ENCODE measurements at regions not wholly inside any gene's neighbourhood (a gene's known extent, or its start where the extent isn't known, plus 50 kb on each side); places are given as distances from the start of the nearest gene placed in this dataset.

DNA sequence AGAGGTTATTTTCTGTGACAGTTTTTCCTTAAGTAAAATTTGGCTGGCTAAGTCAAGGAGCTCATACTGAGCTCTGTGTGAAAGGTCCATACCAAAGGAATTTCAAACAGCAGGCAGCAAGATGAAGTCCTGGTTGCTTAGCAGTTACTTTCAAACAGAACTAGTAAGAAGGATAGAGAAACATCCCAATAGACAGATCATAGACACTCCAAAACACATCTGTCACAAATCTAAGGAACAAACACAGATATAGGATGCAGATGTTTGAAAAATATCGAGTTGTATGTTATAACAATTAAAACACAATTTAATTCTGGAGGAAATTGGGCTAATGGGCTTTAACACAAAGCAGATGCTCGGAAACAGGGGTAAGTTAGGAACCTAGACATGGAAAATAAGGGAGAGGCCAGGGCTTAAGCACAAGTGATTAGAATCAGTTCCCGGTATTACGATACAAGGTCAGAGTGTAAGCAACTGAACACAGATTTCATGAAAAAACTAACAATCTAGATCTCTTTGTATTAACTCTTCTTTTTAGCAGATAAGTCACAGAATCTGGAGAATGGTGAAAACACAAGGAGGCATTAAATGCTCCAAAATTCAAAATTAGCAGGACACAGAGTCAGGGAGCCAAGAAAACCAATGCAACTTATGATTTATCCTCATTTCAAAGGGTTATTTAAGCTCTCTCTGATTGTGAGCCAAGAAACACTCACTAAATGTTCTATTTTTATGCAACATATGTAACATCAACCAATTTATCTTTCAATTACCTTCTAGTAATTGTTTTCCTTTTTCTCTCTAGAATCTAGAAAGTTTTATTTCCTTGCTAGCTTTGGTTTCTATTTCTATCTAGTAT lies 1992.9 kb upstream of the PCDH20 start:
- WGBS (ENCODE audit: low lambda C conversion rate, missing lambda C conversion rate): 52% methylated on average over 4 of the region's 4 CpGs
- no peak for TF ChIP-seq EZH2phosphoT487 (IDR thresholded peaks at IDR 0.05; ENCODE audit: low read depth, severe bottlenecking, unreplicated experiment)

DNA sequence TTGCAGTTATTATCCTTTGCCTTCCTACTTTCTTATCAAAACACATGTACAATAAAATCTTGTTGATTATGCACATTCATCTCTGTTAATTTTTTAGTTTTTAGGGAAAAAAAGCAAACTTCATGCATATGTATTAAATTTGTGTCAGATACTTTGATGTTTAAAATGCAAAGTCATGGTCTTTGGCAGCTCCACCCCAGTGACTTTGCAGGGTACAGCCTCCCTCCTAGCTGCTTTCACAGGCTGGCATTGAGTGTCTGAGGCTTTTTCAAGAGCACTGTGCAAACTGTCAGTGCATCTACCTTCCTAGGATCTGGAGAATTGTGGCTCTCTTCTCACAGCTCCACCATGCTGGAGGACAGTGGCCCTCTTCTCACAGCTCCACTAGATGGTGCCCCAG lies 1988.1 kb upstream of the PCDH20 start:
- Histone ChIP-seq H3K27me3 (no peaks in the 10 kb centered on the region), H3K79me2 (no peaks in the 10 kb centered on the region), H3K4me3 (no peak overlapping the region), H2AFZ (no peak overlapping the region), H3K4me1 (ENCODE audit: insufficient read depth) (no peaks in the 10 kb centered on the region), H3K4me2 (no peak overlapping the region), H3K9me3 (ENCODE audit: low read depth) (no peaks in the 10 kb centered on the region), H3K27ac (no peak overlapping the region), H3K9me2 (replicated peaks; ENCODE audit: insufficient read depth) (no peaks in the 10 kb centered on the region), H3K36me3 (replicated peaks; ENCODE audit: insufficient read depth, low read depth) (no peaks in the 10 kb centered on the region), H4K20me1 (ENCODE audit: insufficient read depth, poor library complexity, severe bottlenecking) (no peaks in the 10 kb centered on the region)
- TF ChIP-seq, protein P1, sequence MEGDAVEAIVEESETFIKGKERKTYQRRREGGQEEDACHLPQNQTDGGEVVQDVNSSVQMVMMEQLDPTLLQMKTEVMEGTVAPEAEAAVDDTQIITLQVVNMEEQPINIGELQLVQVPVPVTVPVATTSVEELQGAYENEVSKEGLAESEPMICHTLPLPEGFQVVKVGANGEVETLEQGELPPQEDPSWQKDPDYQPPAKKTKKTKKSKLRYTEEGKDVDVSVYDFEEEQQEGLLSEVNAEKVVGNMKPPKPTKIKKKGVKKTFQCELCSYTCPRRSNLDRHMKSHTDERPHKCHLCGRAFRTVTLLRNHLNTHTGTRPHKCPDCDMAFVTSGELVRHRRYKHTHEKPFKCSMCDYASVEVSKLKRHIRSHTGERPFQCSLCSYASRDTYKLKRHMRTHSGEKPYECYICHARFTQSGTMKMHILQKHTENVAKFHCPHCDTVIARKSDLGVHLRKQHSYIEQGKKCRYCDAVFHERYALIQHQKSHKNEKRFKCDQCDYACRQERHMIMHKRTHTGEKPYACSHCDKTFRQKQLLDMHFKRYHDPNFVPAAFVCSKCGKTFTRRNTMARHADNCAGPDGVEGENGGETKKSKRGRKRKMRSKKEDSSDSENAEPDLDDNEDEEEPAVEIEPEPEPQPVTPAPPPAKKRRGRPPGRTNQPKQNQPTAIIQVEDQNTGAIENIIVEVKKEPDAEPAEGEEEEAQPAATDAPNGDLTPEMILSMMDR (IDR thresholded peaks at IDR 0.05; ENCODE audit: poor library complexity): no peak
- TF ChIP-seq EZH2 (IDR thresholded peaks at IDR 0.05; ENCODE audit: borderline replicate concordance): no peak
- no peak for TF ChIP-seq EZH2phosphoT487 (IDR thresholded peaks at IDR 0.05; ENCODE audit: low read depth, severe bottlenecking, unreplicated experiment)
- no peak for DNase-seq (ENCODE audit: low spot score)

More for the DNA sequence above, 1992.9 kb upstream of the PCDH20 start:
- H4K20me1 ChIP-seq (ENCODE audit: insufficient read depth, poor library complexity, severe bottlenecking): no peaks in the 10 kb centered on the region
- no peaks in the 10 kb centered on the region for H3K79me2 ChIP-seq
- peak overlapping the region; percentile 35 for H3K4me2 ChIP-seq
- no peak for DNase-seq (ENCODE audit: low spot score)
- H3K9me3 ChIP-seq (ENCODE audit: low read depth): no peaks in the 10 kb centered on the region
- H3K4me1 ChIP-seq (ENCODE audit: insufficient read depth): no peaks in the 10 kb centered on the region
- H3K4me3 ChIP-seq: no peak overlapping the region
- H3K36me3 ChIP-seq (replicated peaks; ENCODE audit: insufficient read depth, low read depth): no peaks in the 10 kb centered on the region
- no peaks in the 10 kb centered on the region for H3K27me3 ChIP-seq
- no peak overlapping the region for H2AFZ ChIP-seq
- H3K9me2 ChIP-seq (replicated peaks; ENCODE audit: insufficient read depth): no peaks in the 10 kb centered on the region
- H3K27ac ChIP-seq: peak overlapping the region; percentile 5

DNA sequence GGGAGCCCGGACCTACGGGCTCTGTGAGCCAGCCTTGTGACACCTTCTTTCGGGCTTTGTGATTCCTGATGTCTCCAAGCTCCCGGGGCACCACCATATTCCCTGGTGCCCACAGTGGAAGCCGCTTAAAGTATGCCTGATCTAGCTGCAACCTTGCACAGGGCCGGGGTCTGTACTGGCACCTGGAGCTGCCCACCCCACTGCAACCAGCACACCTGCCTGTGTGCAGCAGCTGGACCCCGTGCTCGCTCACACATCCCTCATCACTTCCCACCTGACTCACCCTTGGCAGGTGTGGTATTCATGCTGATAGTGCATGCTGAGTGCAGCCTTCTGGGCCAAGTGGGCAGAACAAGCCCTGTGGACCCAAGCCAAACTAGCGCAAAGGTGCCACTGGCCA lies 1981.1 kb upstream of the PCDH20 start:
- Histone ChIP-seq H3K27ac (no peak overlapping the region), H3K9me2 (replicated peaks; ENCODE audit: insufficient read depth) (no peaks in the 10 kb centered on the region), H3K79me2 (no peaks in the 10 kb centered on the region), H3K27me3 (no peaks in the 10 kb centered on the region), H4K20me1 (ENCODE audit: insufficient read depth, poor library complexity, severe bottlenecking) (no peaks in the 10 kb centered on the region), H3K36me3 (replicated peaks; ENCODE audit: insufficient read depth, low read depth) (no peaks in the 10 kb centered on the region), H3K9me3 (ENCODE audit: low read depth) (no peaks in the 10 kb centered on the region), H3K4me3 (no peak overlapping the region), H3K4me1 (ENCODE audit: insufficient read depth) (no peaks in the 10 kb centered on the region), H2AFZ (no peak overlapping the region), H3K4me2 (no peak overlapping the region)
- no peak for DNase-seq (ENCODE audit: low spot score)
- 87% methylated on average over 9 of the region's 9 CpGs for WGBS (ENCODE audit: low lambda C conversion rate, missing lambda C conversion rate)
- TF ChIP-seq EZH2phosphoT487 (IDR thresholded peaks at IDR 0.05; ENCODE audit: low read depth, severe bottlenecking, unreplicated experiment): no peak
- no peak for TF ChIP-seq EZH2 (IDR thresholded peaks at IDR 0.05; ENCODE audit: borderline replicate concordance)

DNA sequence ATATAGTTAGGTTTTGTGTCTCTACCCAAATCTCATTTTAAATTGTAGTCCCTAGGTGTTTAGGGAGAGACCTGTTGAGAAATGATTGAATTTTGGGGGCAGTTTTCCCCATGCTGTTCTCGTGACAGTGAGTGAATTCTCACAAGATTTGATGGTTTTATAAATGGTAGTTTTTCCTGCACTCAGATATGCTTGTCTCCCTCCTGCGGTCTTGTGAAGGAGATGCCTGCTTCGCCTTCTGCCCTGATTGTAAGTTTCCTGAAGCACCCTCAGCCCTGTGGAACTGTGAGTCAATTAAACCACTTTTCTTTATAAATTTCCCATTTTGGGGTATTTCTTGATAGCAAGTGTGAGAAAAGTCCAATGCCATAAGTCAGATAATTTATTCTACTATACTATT lies 1977.5 kb upstream of the PCDH20 start:
- 78% methylated on average over 3 of the region's 3 CpGs for WGBS (ENCODE audit: low lambda C conversion rate, missing lambda C conversion rate)

More for the DNA sequence above, 1977.5 kb upstream of the PCDH20 start:
- Histone ChIP-seq H3K36me3 (replicated peaks; ENCODE audit: insufficient read depth, low read depth) (no peaks in the 10 kb centered on the region), H3K27ac (no peak overlapping the region), H3K27me3 (no peaks in the 10 kb centered on the region), H3K4me1 (ENCODE audit: insufficient read depth) (no peaks in the 10 kb centered on the region), H4K20me1 (ENCODE audit: insufficient read depth, poor library complexity, severe bottlenecking) (no peaks in the 10 kb centered on the region), H3K9me3 (ENCODE audit: low read depth) (no peaks in the 10 kb centered on the region), H3K9me2 (replicated peaks; ENCODE audit: insufficient read depth) (no peaks in the 10 kb centered on the region), H3K4me2 (no peak overlapping the region), H3K79me2 (no peaks in the 10 kb centered on the region), H3K4me3 (no peak overlapping the region), H2AFZ (no peak overlapping the region)
- TF ChIP-seq, protein P1 (IDR thresholded peaks at IDR 0.05; ENCODE audit: poor library complexity): no peak
- no peak for TF ChIP-seq EZH2 (IDR thresholded peaks at IDR 0.05; ENCODE audit: borderline replicate concordance)
- no peak for TF ChIP-seq EZH2phosphoT487 (IDR thresholded peaks at IDR 0.05; ENCODE audit: low read depth, severe bottlenecking, unreplicated experiment)
- DNase-seq (ENCODE audit: low spot score): no peak

Measured in hepatocyte (in vitro differentiated cells).